Uterus (tissue), 2 donors: ENCODE measurements at regions not wholly inside any gene's neighbourhood (a gene's known extent, or its start where the extent isn't known, plus 50 kb on each side); places are given as distances from the start of the nearest gene placed in this dataset.

Source experiments
- CTCF ChIP-seq, 4 experiments: fragments of 200-600 bp in 2 of 4; fragments of 450-650 bp in 2 of 4; sonication (generic) in 2 of 4; IDR thresholded peaks; one replicate each; pipeline ENCODE4 v1.5.1; 2016 to 2019; ENCODE audit warnings: antibody characterized with exemption in 4 of 4, mild to moderate bottlenecking in 2 of 4, moderate library complexity in 1 of 4
- POLR2A ChIP-seq, 2 donors: fragments of 450-650 bp; IDR thresholded peaks; one replicate each; pipeline ENCODE4 v1.6.1; 2016; ENCODE audit warnings: antibody characterized with exemption in 2 of 2, mild to moderate bottlenecking in 1 of 2, moderate library complexity in 1 of 2

GRCh38 chr1:105004515-105004914 lies 1254.8 kb downstream of the AMY1C start:
- TF ChIP-seq CTCF (IDR thresholded peaks at IDR 0.05): no peak
- no peak for TF ChIP-seq POLR2A (IDR thresholded peaks at IDR 0.05)
